ENCODE measurements at regions not wholly inside any gene's neighbourhood (a gene's known extent, or its start where the extent isn't known, plus 50 kb on each side); places are given as distances from the start of the nearest gene placed in this dataset.

- Histone ChIP-seq H4K20me1 (ENCODE audit: low read depth, low read length) (no peaks in the 10 kb centered on the region), H3K4me3 (ENCODE audit: insufficient read depth, low read length, poor library complexity, severe bottlenecking) (no peak overlapping the region), H3K79me2 (ENCODE audit: insufficient read depth, low read length) (no peaks in the 10 kb centered on the region), H3K9me3 (ENCODE audit: insufficient read depth, low read length) (no peaks in the 10 kb centered on the region), H2AFZ (ENCODE audit: low read depth, low read length, severe bottlenecking) (no peak overlapping the region), H3K4me2 (ENCODE audit: low read depth, low read length, poor library complexity, severe bottlenecking) (no peak overlapping the region), H3K27me3 (ENCODE audit: low read length) (no peaks in the 10 kb centered on the region), H3K36me3 (ENCODE audit: low read length) (no peaks in the 10 kb centered on the region), H3K27ac (ENCODE audit: low read depth, low read length) (no peak overlapping the region), H3K9me2 (replicated peaks; ENCODE audit: insufficient read depth, low read length) (no peaks in the 10 kb centered on the region), H3K9ac (ENCODE audit: low read length) (no peak overlapping the region), H3F3A (ENCODE audit: insufficient read depth) (no peaks in the 10 kb centered on the region)
- TF ChIP-seq EZH2phosphoT487 (conservative IDR thresholded peaks at IDR 0.05; ENCODE audit: low read length) (no peak), CTCF (IDR thresholded peaks at IDR 0.05; ENCODE audit: insufficient read depth, low read length, poor library complexity, severe bottlenecking) (no peak)
Observed at GRCh38 chr9:89888233-89888632, 283.4 kb downstream of the GADD45G start.

GRCh38 chr9:89888677-89889076 lies 283.9 kb downstream of the GADD45G start:
- Histone ChIP-seq H3K79me2 (ENCODE audit: insufficient read depth, low read length) (no peaks in the 10 kb centered on the region), H3K4me2 (ENCODE audit: low read depth, low read length, poor library complexity, severe bottlenecking) (no peak overlapping the region), H3K36me3 (ENCODE audit: low read length) (no peaks in the 10 kb centered on the region), H3F3A (ENCODE audit: insufficient read depth) (no peaks in the 10 kb centered on the region), H3K9ac (ENCODE audit: low read length) (no peak overlapping the region), H3K27ac (ENCODE audit: low read depth, low read length) (no peak overlapping the region), H3K9me3 (ENCODE audit: insufficient read depth, low read length) (no peaks in the 10 kb centered on the region), H4K20me1 (ENCODE audit: low read depth, low read length) (no peaks in the 10 kb centered on the region), H3K4me3 (ENCODE audit: insufficient read depth, low read length, poor library complexity, severe bottlenecking) (no peak overlapping the region), H2AFZ (ENCODE audit: low read depth, low read length, severe bottlenecking) (no peak overlapping the region), H3K27me3 (ENCODE audit: low read length) (no peaks in the 10 kb centered on the region), H3K9me2 (replicated peaks; ENCODE audit: insufficient read depth, low read length) (no peaks in the 10 kb centered on the region)
- TF ChIP-seq EZH2phosphoT487 (conservative IDR thresholded peaks at IDR 0.05; ENCODE audit: low read length) (no peak), CTCF (IDR thresholded peaks at IDR 0.05; ENCODE audit: insufficient read depth, low read length, poor library complexity, severe bottlenecking) (no peak)

- Histone ChIP-seq H3K4me3 (ENCODE audit: insufficient read depth, low read length, poor library complexity, severe bottlenecking) (no peak overlapping the region), H4K20me1 (ENCODE audit: low read depth, low read length) (no peaks in the 10 kb centered on the region), H3K36me3 (ENCODE audit: low read length) (no peaks in the 10 kb centered on the region), H2AFZ (ENCODE audit: low read depth, low read length, severe bottlenecking) (no peak overlapping the region), H3F3A (ENCODE audit: insufficient read depth) (no peaks in the 10 kb centered on the region), H3K9ac (ENCODE audit: low read length) (no peak overlapping the region), H3K9me3 (ENCODE audit: insufficient read depth, low read length) (no peaks in the 10 kb centered on the region), H3K27me3 (ENCODE audit: low read length) (no peaks in the 10 kb centered on the region), H3K4me2 (ENCODE audit: low read depth, low read length, poor library complexity, severe bottlenecking) (no peak overlapping the region), H3K27ac (ENCODE audit: low read depth, low read length) (no peak overlapping the region), H3K79me2 (ENCODE audit: insufficient read depth, low read length) (no peaks in the 10 kb centered on the region), H3K9me2 (replicated peaks; ENCODE audit: insufficient read depth, low read length) (no peaks in the 10 kb centered on the region)
- TF ChIP-seq EZH2phosphoT487 (conservative IDR thresholded peaks at IDR 0.05; ENCODE audit: low read length) (no peak), CTCF (IDR thresholded peaks at IDR 0.05; ENCODE audit: insufficient read depth, low read length, poor library complexity, severe bottlenecking) (no peak)
Observed at GRCh38 chr9:89889865-89890264, 285.1 kb downstream of the GADD45G start.

All from SU-DHL-6 (cell line).